GM12892 (cell line): ENCODE measurements at regions not wholly inside any gene's neighbourhood (a gene's known extent, or its start where the extent isn't known, plus 50 kb on each side); places are given as distances from the start of the nearest gene placed in this dataset.

Experiments
- POLR2A ChIP-seq: IDR thresholded peaks from 2 replicates; pipeline ENCODE4 v1.6.1; 2011; ENCODE audit warnings: low read depth, low read length, control low read depth
- POLR2AphosphoS5 ChIP-seq: IDR thresholded peaks from 2 replicates; pipeline ENCODE4 v1.6.1; 2011; ENCODE audit warnings: low read depth, low read length, control low read depth
- TAF1 ChIP-seq: IDR thresholded peaks from 2 replicates; pipeline ENCODE4 v1.6.1; 2011; ENCODE audit warnings: low read depth, mild to moderate bottlenecking, control low read depth, low read length, borderline replicate concordance

DNA sequence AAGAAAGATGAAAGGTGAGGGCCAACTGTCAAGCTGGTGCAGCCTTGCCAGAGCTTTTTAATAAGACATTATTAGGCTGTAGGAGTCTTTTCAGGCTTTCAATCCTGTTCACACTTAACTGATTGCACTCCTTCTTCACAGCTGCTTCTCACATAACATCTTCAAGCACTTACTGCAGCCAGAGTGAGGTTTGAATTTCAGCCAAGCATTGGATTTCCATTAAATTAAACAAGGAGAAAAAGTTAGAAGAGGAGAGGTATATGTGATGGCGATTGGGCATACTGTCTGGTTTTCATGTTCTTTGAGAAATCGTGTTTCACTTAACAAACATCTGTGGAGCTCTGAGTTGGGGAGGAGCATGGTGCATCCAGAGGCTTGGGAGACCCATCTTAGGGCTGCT lies 392.8 kb upstream of the LRRC3B start:
- no peak for TF ChIP-seq TAF1
- TF ChIP-seq POLR2AphosphoS5 = no peak
- no peak for TF ChIP-seq POLR2A
